Muscle layer of duodenum (tissue), 2 donors: ENCODE measurements at regions not wholly inside any gene's neighbourhood (a gene's known extent, or its start where the extent isn't known, plus 50 kb on each side); places are given as distances from the start of the nearest gene placed in this dataset.

Experiments used
- H3K27ac ChIP-seq: one replicate; pipeline ENCODE4 v1.7.0; 2013; ENCODE audit warnings: mild to moderate bottlenecking, low read length
- H3K27me3 ChIP-seq: one replicate; pipeline ENCODE4 v1.7.0; 2013; ENCODE audit warnings: low read depth, mild to moderate bottlenecking, control low read depth, low read length
- H3K36me3 ChIP-seq, 2 donors: one replicate each; pipeline ENCODE4 v1.7.0; 2013; ENCODE audit warnings: low read length in 2 of 2, control low read depth in 1 of 2, mild to moderate bottlenecking in 1 of 2; ENCODE audit not compliant: insufficient read depth in 2 of 2, control insufficient read depth in 1 of 2
- H3K4me1 ChIP-seq, 2 donors: one replicate each; pipeline ENCODE4 v1.7.0; 2013; ENCODE audit warnings: low read length in 2 of 2, mild to moderate bottlenecking in 2 of 2, control low read depth in 1 of 2, moderate library complexity in 1 of 2; ENCODE audit not compliant: insufficient read depth in 2 of 2, control insufficient read depth in 1 of 2
- H3K4me3 ChIP-seq, 2 donors: one replicate each; pipeline ENCODE4 v1.7.0; 2013; ENCODE audit warnings: low read length in 2 of 2, low read depth in 1 of 2, mild to moderate bottlenecking in 1 of 2
- H3K9me3 ChIP-seq, 2 donors: one replicate each; pipeline ENCODE4 v1.7.0; 2013; ENCODE audit warnings: low read length in 2 of 2, control low read depth in 1 of 2, mild to moderate bottlenecking in 1 of 2; ENCODE audit not compliant: control insufficient read depth in 1 of 2
- donor health status: healthy.

GRCh38 chr3:146883288-146883687 is 278.1 kb upstream of the PLSCR5 start:
- Histone ChIP-seq H3K9me3 (no peaks in the 10 kb centered on the region), H3K36me3 (no peaks in the 10 kb centered on the region), H3K4me1 (no peaks in the 10 kb centered on the region), H3K27ac (no peak overlapping the region), H3K4me3 (no peak overlapping the region), H3K27me3 (no peaks in the 10 kb centered on the region)

- no peak overlapping the region for H3K4me3 ChIP-seq
- H3K27me3 ChIP-seq: no peaks in the 10 kb centered on the region
- no peaks in the 10 kb centered on the region for H3K4me1 ChIP-seq
- no peaks in the 10 kb centered on the region for H3K36me3 ChIP-seq
- H3K9me3 ChIP-seq: no peaks in the 10 kb centered on the region
- H3K27ac ChIP-seq: no peak overlapping the region
Measured at GRCh38 chr3:146881966-146882760, 277.0 kb upstream of the PLSCR5 start.

- Histone ChIP-seq H3K27me3 (no peaks in the 10 kb centered on the region), H3K9me3 (no peaks in the 10 kb centered on the region), H3K4me3 (no peak overlapping the region), H3K27ac (no peak overlapping the region), H3K4me1 (no peaks in the 10 kb centered on the region), H3K36me3 (no peaks in the 10 kb centered on the region)
Measured at GRCh38 chr3:146881356-146881755, 276.2 kb upstream of the PLSCR5 start.

GRCh38 chr3:146873748-146874147 is 268.6 kb upstream of the PLSCR5 start:
- Histone ChIP-seq H3K4me1 (no peaks in the 10 kb centered on the region), H3K27ac (no peak overlapping the region), H3K36me3 (no peaks in the 10 kb centered on the region), H3K4me3 (no peak overlapping the region), H3K9me3 (peaks cover 0 to 10% of the 10 kb centered on the region in 2 donors), H3K27me3 (no peaks in the 10 kb centered on the region)

GRCh38 chr3:146865175-146865755 is 260.1 kb upstream of the PLSCR5 start:
- Histone ChIP-seq H3K27me3 (no peaks in the 10 kb centered on the region), H3K27ac (no peak overlapping the region), H3K36me3 (no peaks in the 10 kb centered on the region), H3K4me1 (no peaks in the 10 kb centered on the region), H3K9me3 (no peaks in the 10 kb centered on the region), H3K4me3 (no peak overlapping the region)

GRCh38 chr3:146861262-146861661 is 256.1 kb upstream of the PLSCR5 start:
- Histone ChIP-seq H3K4me3 (no peak overlapping the region), H3K27me3 (no peaks in the 10 kb centered on the region), H3K4me1 (no peaks in the 10 kb centered on the region), H3K36me3 (no peaks in the 10 kb centered on the region), H3K27ac (no peak overlapping the region), H3K9me3 (no peaks in the 10 kb centered on the region)

- Histone ChIP-seq H3K36me3 (no peaks in the 10 kb centered on the region), H3K27ac (no peak overlapping the region), H3K9me3 (no peaks in the 10 kb centered on the region), H3K4me3 (no peak overlapping the region), H3K4me1 (no peaks in the 10 kb centered on the region), H3K27me3 (no peaks in the 10 kb centered on the region)
Measured at GRCh38 chr3:146854523-146854922, 249.4 kb upstream of the PLSCR5 start.

- no peak overlapping the region for H3K27ac ChIP-seq
- H3K9me3 ChIP-seq: no peaks in the 10 kb centered on the region
- H3K27me3 ChIP-seq: no peaks in the 10 kb centered on the region
- H3K4me3 ChIP-seq: no peak overlapping the region
- no peaks in the 10 kb centered on the region for H3K4me1 ChIP-seq
- no peaks in the 10 kb centered on the region for H3K36me3 ChIP-seq
Measured at GRCh38 chr3:146851665-146852064, 246.5 kb upstream of the PLSCR5 start.

- Histone ChIP-seq H3K4me3 (no peak overlapping the region), H3K27ac (no peak overlapping the region), H3K9me3 (no peaks in the 10 kb centered on the region), H3K36me3 (no peaks in the 10 kb centered on the region), H3K4me1 (no peaks in the 10 kb centered on the region), H3K27me3 (no peaks in the 10 kb centered on the region)
Measured at GRCh38 chr3:146845361-146845760, 240.2 kb upstream of the PLSCR5 start.

- Histone ChIP-seq H3K4me1 (no peaks in the 10 kb centered on the region), H3K9me3 (no peaks in the 10 kb centered on the region), H3K36me3 (no peaks in the 10 kb centered on the region), H3K27me3 (no peaks in the 10 kb centered on the region), H3K27ac (no peak overlapping the region), H3K4me3 (no peak overlapping the region)
Measured at GRCh38 chr3:146843476-146843875, 238.3 kb upstream of the PLSCR5 start.

- Histone ChIP-seq H3K36me3 (no peaks in the 10 kb centered on the region), H3K27ac (no peak overlapping the region), H3K27me3 (no peaks in the 10 kb centered on the region), H3K9me3 (no peaks in the 10 kb centered on the region), H3K4me3 (no peak overlapping the region), H3K4me1 (no peaks in the 10 kb centered on the region)
Measured at GRCh38 chr3:146839727-146840375, 234.7 kb upstream of the PLSCR5 start.
